ENCODE measurements at regions not wholly inside any gene's neighbourhood (a gene's known extent, or its start where the extent isn't known, plus 50 kb on each side); places are given as distances from the start of the nearest gene placed in this dataset.

- no peak for TF ChIP-seq CTCF (IDR thresholded peaks at IDR 0.05; ENCODE audit: insufficient read depth, low read depth, low read length)
- no peak for DNase-seq (ENCODE audit: low read depth)
- ChIA-PET POLR2A (no interaction called here), CTCF (no interaction called here)
- Histone ChIP-seq H3K27me3 (ENCODE audit: control insufficient read depth, insufficient read depth, low read length) (no peaks in the 10 kb centered on the region), H3K36me3 (ENCODE audit: control insufficient read depth, insufficient read depth, low read length) (no peaks in the 10 kb centered on the region), H3K4me3 (ENCODE audit: low read depth, low read length) (no peak overlapping the region)
These were observed 541.1 kb downstream of the AACS start for GRCh38 chr12:125606312-125606711.

DNA sequence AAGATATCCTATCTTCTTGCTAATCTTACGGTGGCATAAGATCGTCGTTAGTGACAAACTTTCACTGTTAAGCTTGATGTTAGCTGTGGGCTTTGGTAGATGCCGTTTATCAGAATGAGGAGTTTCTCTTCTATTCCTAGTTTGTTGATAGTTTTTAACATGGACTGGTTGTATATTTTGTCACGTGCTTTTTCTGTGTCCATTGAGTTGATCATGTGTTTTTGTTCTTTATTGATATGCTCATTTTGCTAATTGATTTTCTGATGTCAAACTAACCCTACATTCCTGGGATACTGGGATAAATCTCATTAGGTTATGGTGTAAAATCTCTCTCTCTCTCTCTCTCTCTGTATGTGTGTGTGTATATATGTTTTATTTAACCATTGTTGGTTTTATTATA lies 545.1 kb downstream of the AACS start:
- no peak overlapping the region for H3K4me3 ChIP-seq (ENCODE audit: low read depth, low read length)
- H3K27me3 ChIP-seq (ENCODE audit: control insufficient read depth, insufficient read depth, low read length): no peaks in the 10 kb centered on the region
- no peak for TF ChIP-seq CTCF (IDR thresholded peaks at IDR 0.05; ENCODE audit: insufficient read depth, low read depth, low read length)
- no peak for DNase-seq (ENCODE audit: low read depth)
- POLR2A ChIA-PET: no interaction called here
- no peaks in the 10 kb centered on the region for H3K36me3 ChIP-seq (ENCODE audit: control insufficient read depth, insufficient read depth, low read length)
- CTCF ChIA-PET: no interaction called here

GRCh38 chr12:125610971-125611370 lies 545.7 kb downstream of the AACS start:
- Histone ChIP-seq H3K4me3 (ENCODE audit: low read depth, low read length) (no peak overlapping the region), H3K36me3 (ENCODE audit: control insufficient read depth, insufficient read depth, low read length) (no peaks in the 10 kb centered on the region), H3K27me3 (ENCODE audit: control insufficient read depth, insufficient read depth, low read length) (no peaks in the 10 kb centered on the region)
- no peak for TF ChIP-seq CTCF (IDR thresholded peaks at IDR 0.05; ENCODE audit: insufficient read depth, low read depth, low read length)
- DNase-seq (ENCODE audit: low read depth): no peak
- ChIA-PET CTCF (no interaction called here), POLR2A (no interaction called here)

DNA sequence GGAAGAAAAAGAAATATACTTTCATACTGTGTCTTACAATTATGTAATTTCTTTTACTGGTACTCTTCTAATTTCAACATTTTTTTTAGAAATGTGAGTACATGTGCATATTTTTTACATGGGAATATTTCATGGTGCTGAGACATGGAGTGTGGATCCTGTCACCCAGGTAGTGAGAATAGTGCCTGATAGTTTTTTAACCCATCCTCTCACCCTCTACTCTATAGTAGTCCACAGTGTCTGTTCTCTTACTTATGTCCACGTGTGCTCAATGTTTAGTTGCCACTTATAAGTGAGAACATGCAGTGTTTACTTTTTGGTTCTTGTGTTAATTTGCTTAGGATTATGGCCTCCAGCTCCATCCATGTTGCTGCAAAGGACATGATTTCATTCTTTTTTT lies 548.8 kb downstream of the AACS start:
- ChIA-PET POLR2A (no interaction called here), CTCF (no interaction called here)
- no peak for DNase-seq (ENCODE audit: low read depth)
- H3K27me3 ChIP-seq (ENCODE audit: control insufficient read depth, insufficient read depth, low read length): no peaks in the 10 kb centered on the region
- no peak overlapping the region for H3K4me3 ChIP-seq (ENCODE audit: low read depth, low read length)
- no peaks in the 10 kb centered on the region for H3K36me3 ChIP-seq (ENCODE audit: control insufficient read depth, insufficient read depth, low read length)
- TF ChIP-seq CTCF (IDR thresholded peaks at IDR 0.05; ENCODE audit: insufficient read depth, low read depth, low read length): no peak

- H3K27me3 ChIP-seq (ENCODE audit: control insufficient read depth, insufficient read depth, low read length): no peaks in the 10 kb centered on the region
- TF ChIP-seq CTCF (IDR thresholded peaks at IDR 0.05; ENCODE audit: insufficient read depth, low read depth, low read length): no peak
- no peak overlapping the region for H3K4me3 ChIP-seq (ENCODE audit: low read depth, low read length)
- H3K36me3 ChIP-seq (ENCODE audit: control insufficient read depth, insufficient read depth, low read length): no peaks in the 10 kb centered on the region
- POLR2A ChIA-PET: no interaction called here
- DNase-seq (ENCODE audit: low read depth): no peak
- CTCF ChIA-PET: no interaction called here
These were observed 554.5 kb downstream of the AACS start for GRCh38 chr12:125619723-125620122.
